Glutamatergic neuron (in vitro differentiated cells): ENCODE measurements at regions not wholly inside any gene's neighbourhood (a gene's known extent, or its start where the extent isn't known, plus 50 kb on each side); places are given as distances from the start of the nearest gene placed in this dataset.

ENCODE experiments used
- DNase-seq: peaks from one replicate; pipeline ENCODE4 v3.0.0; 2022
- H3K27ac Mint-ChIP-seq: one replicate; pipeline ENCODE4 v1.8.0; 2020; ENCODE audit warnings: mild to moderate bottlenecking, mixed read lengths, inconsistent platforms; ENCODE audit not compliant: unreplicated experiment
- H3K27me3 Mint-ChIP-seq: one replicate; pipeline ENCODE4 v1.8.0; 2020; ENCODE audit warnings: mild to moderate bottlenecking, moderate library complexity, mixed read lengths, inconsistent platforms; ENCODE audit not compliant: unreplicated experiment
- H3K36me3 Mint-ChIP-seq: one replicate; pipeline ENCODE4 v1.8.0; 2020; ENCODE audit warnings: mild to moderate bottlenecking, mixed read lengths, inconsistent platforms; ENCODE audit not compliant: unreplicated experiment
- H3K4me1 Mint-ChIP-seq: one replicate; pipeline ENCODE4 v1.8.0; 2020; ENCODE audit warnings: mild to moderate bottlenecking, low read depth, mixed read lengths, inconsistent platforms; ENCODE audit not compliant: unreplicated experiment
- H3K4me3 Mint-ChIP-seq: one replicate; pipeline ENCODE4 v1.8.0; 2020; ENCODE audit warnings: mild to moderate bottlenecking, mixed read lengths, inconsistent platforms; ENCODE audit not compliant: unreplicated experiment
- H3K9me3 Mint-ChIP-seq: one replicate; pipeline ENCODE4 v1.8.0; 2020; ENCODE audit warnings: mild to moderate bottlenecking, moderate library complexity, mixed read lengths, inconsistent platforms; ENCODE audit not compliant: unreplicated experiment
- CTCF ChIP-seq: fragments of 200-600 bp; sonication (generic); IDR thresholded peaks from one replicate; pipeline ENCODE4 v1.5.0; 2021; ENCODE audit not compliant: partially characterized antibody, unreplicated experiment

- no peak for TF ChIP-seq CTCF
- H3K36me3 Mint-ChIP-seq = peaks cover under 1% of the 10 kb centered on the region
- no peaks in the 10 kb centered on the region for H3K9me3 Mint-ChIP-seq
- H3K27ac Mint-ChIP-seq = no peak overlapping the region
- no peaks in the 10 kb centered on the region for H3K4me1 Mint-ChIP-seq
- DNase-seq = no peak
- H3K4me3 Mint-ChIP-seq = no peak overlapping the region
- peaks cover 1% of the 10 kb centered on the region for H3K27me3 Mint-ChIP-seq
Measured at GRCh38 chr12:46499901-46500300, 127.3 kb upstream of the SLC38A2 start.

GRCh38 chr12:46499226-46499625 lies 126.7 kb upstream of the SLC38A2 start:
- Mint-ChIP-seq H3K9me3 (no peaks in the 10 kb centered on the region), H3K4me3 (no peak overlapping the region), H3K27me3 (peaks cover 1% of the 10 kb centered on the region), H3K27ac (no peak overlapping the region), H3K4me1 (no peaks in the 10 kb centered on the region), H3K36me3 (no peaks in the 10 kb centered on the region)
- no peak for DNase-seq
- no peak for TF ChIP-seq CTCF

- H3K9me3 Mint-ChIP-seq = no peaks in the 10 kb centered on the region
- peaks cover 1% of the 10 kb centered on the region for H3K27me3 Mint-ChIP-seq
- no peak overlapping the region for H3K27ac Mint-ChIP-seq
- H3K36me3 Mint-ChIP-seq = no peaks in the 10 kb centered on the region
- no peak overlapping the region for H3K4me3 Mint-ChIP-seq
- no peak for TF ChIP-seq CTCF
- H3K4me1 Mint-ChIP-seq = no peaks in the 10 kb centered on the region
- no peak for DNase-seq
Measured at GRCh38 chr12:46497739-46498138, 125.2 kb upstream of the SLC38A2 start.

- Mint-ChIP-seq H3K27ac (no peak overlapping the region), H3K9me3 (no peaks in the 10 kb centered on the region), H3K27me3 (peaks cover 1% of the 10 kb centered on the region), H3K4me3 (no peak overlapping the region), H3K4me1 (no peaks in the 10 kb centered on the region), H3K36me3 (no peaks in the 10 kb centered on the region)
- no peak for DNase-seq
- no peak for TF ChIP-seq CTCF
Measured at GRCh38 chr12:46494424-46494823, 121.9 kb upstream of the SLC38A2 start.

GRCh38 chr12:46493834-46494181 lies 121.2 kb upstream of the SLC38A2 start:
- DNase-seq = no peak
- no peak overlapping the region for H3K27ac Mint-ChIP-seq
- TF ChIP-seq CTCF = no peak
- H3K4me3 Mint-ChIP-seq = no peak overlapping the region
- no peaks in the 10 kb centered on the region for H3K4me1 Mint-ChIP-seq
- H3K9me3 Mint-ChIP-seq = no peaks in the 10 kb centered on the region
- H3K27me3 Mint-ChIP-seq = peaks cover 1% of the 10 kb centered on the region
- no peaks in the 10 kb centered on the region for H3K36me3 Mint-ChIP-seq
